B cell (primary cell): ENCODE measurements at regions not wholly inside any gene's neighbourhood (a gene's known extent, or its start where the extent isn't known, plus 50 kb on each side); places are given as distances from the start of the nearest gene placed in this dataset.

Experiments used
- ATAC-seq: fragments of 200-7000 bp; cut with Tn5 transposase; one replicate; pipeline ENCODE4 v1.10.0; 2021; ENCODE audit warnings: low read depth, mild to moderate bottlenecking, moderate number of reproducible peaks, moderate library complexity
- CTCF ChIA-PET: fragments of 350-600 bp; sonication (Branson Sonifier 250); formaldehyde crosslinking; loops from one replicate; lab custom pipeline; 2021; ENCODE audit warnings: antibody characterized with exemption, inconsistent platforms; lab: Charles Lee
- POLR2A ChIA-PET: fragments of 350-600 bp; sonication (Branson Sonifier 250); formaldehyde crosslinking; loops from one replicate; lab custom pipeline; 2021; ENCODE audit warnings: antibody characterized with exemption; lab: Charles Lee
- DNase-seq: peaks from one replicate; pipeline ENCODE4 v3.0.0; 2013
- H2AFZ ChIP-seq: 2 replicates; pipeline ENCODE4 v1.6.1; 2012; ENCODE audit warnings: mild to moderate bottlenecking, low read depth, low read length; ENCODE audit not compliant: insufficient read depth, poor library complexity, severe bottlenecking
- H3K27ac ChIP-seq, 2 donors: 1 replicate in 1 of 2; 2 replicates in 1 of 2; pipeline ENCODE4 v1.5.1; 2012 to 2013; ENCODE audit warnings: low read length in 2 of 2, mild to moderate bottlenecking in 2 of 2, moderate library complexity in 1 of 2
- H3K27me3 ChIP-seq, 4 experiments: fragments of 200-600 bp in 1 of 4; sonication (generic) in 1 of 4; replicated peaks in 1 of 4; 1 replicate in 2 of 4; 2 replicates in 2 of 4; pipeline versions ENCODE4 v1.6.1 to v1.7.0; 2013 to 2016; ENCODE audit warnings: low read length in 3 of 4, mild to moderate bottlenecking in 2 of 4, mixed read lengths in 1 of 4, moderate library complexity in 1 of 4; ENCODE audit not compliant: insufficient read depth in 4 of 4, control insufficient read depth in 3 of 4; ENCODE audit errors: control extremely low read depth in 1 of 4
- H3K36me3 ChIP-seq, 2 experiments: replicated peaks in 1 of 2; 1 replicate in 1 of 2; 2 replicates in 1 of 2; pipeline versions ENCODE4 v1.6.1 to v1.7.1; 2013; ENCODE audit warnings: low read length in 1 of 2; ENCODE audit not compliant: insufficient read depth in 2 of 2, control insufficient read depth in 1 of 2; ENCODE audit errors: control extremely low read depth in 1 of 2, extremely low read depth in 1 of 2
- H3K4me1 ChIP-seq, 2 donors: fragments of 200-600 bp in 1 of 2; sonication (generic) in 1 of 2; 1 replicate in 1 of 2; 2 replicates in 1 of 2; pipeline versions ENCODE4 v1.5.1 to v1.6.1; 2013 to 2017; ENCODE audit warnings: low read length in 2 of 2; ENCODE audit not compliant: control insufficient read depth in 2 of 2, insufficient read depth in 2 of 2
- H3K4me2 ChIP-seq: replicated peaks from 2 replicates; pipeline ENCODE3; 2012; ENCODE audit warnings: mild to moderate bottlenecking, low read depth, low read length; ENCODE audit not compliant: poor library complexity, severe bottlenecking
- H3K4me3 ChIP-seq, 5 experiments: fragments of 200-600 bp in 1 of 5; sonication (generic) in 1 of 5; 1 replicate in 3 of 5; 2 replicates in 2 of 5; pipeline versions ENCODE4 v1.5.1 to v1.7.0; 2011 to 2016; ENCODE audit warnings: low read length in 4 of 5, mild to moderate bottlenecking in 4 of 5, low read depth in 2 of 5, control low read depth in 1 of 5, moderate library complexity in 1 of 5; ENCODE audit not compliant: insufficient read depth in 1 of 5; ENCODE audit errors: control extremely low read depth in 1 of 5, extremely low read depth in 1 of 5
- H3K79me2 ChIP-seq: fragments of 200-600 bp; sonication (generic); one replicate; pipeline ENCODE4 v1.6.0; 2016; ENCODE audit warnings: low read length; ENCODE audit not compliant: control insufficient read depth, insufficient read depth
- H3K9ac ChIP-seq: fragments of 200-600 bp; sonication (generic); 2 replicates; pipeline ENCODE4 v1.6.1; 2017; ENCODE audit warnings: mild to moderate bottlenecking, low read length, moderate library complexity
- H3K9me3 ChIP-seq, 3 donors: one replicate each; pipeline versions ENCODE4 v1.6.1 to v1.7.1; 2013; ENCODE audit warnings: low read length in 2 of 3; ENCODE audit not compliant: control insufficient read depth in 2 of 3, insufficient read depth in 1 of 3; ENCODE audit errors: control extremely low read depth in 1 of 3
- H4K20me1 ChIP-seq: 2 replicates; pipeline ENCODE4 v1.6.0; 2012; ENCODE audit warnings: mild to moderate bottlenecking, low read length; ENCODE audit not compliant: insufficient read depth, control insufficient read depth, poor library complexity, severe bottlenecking
- H3K27ac Mint-ChIP-seq: one replicate; pipeline ENCODE4 v1.8.0; 2021; ENCODE audit warnings: mixed read lengths
- H3K27me3 Mint-ChIP-seq: one replicate; pipeline ENCODE4 v1.8.0; 2021; ENCODE audit warnings: mixed read lengths
- H3K4me1 Mint-ChIP-seq: one replicate; pipeline ENCODE4 v1.8.0; 2021; ENCODE audit warnings: mixed read lengths
- H3K4me3 Mint-ChIP-seq: one replicate; pipeline ENCODE4 v1.8.0; 2021; ENCODE audit warnings: mixed read lengths
- H3K9me3 Mint-ChIP-seq: one replicate; pipeline ENCODE4 v1.8.0; 2022; ENCODE audit warnings: mixed read lengths; ENCODE audit not compliant: insufficient read depth
- CTCF ChIP-seq: fragments of 200-600 bp; IDR thresholded peaks from one replicate; pipeline ENCODE4 v1.8.0; 2022; ENCODE audit warnings: antibody characterized with exemption, mild to moderate bottlenecking
- EZH2 ChIP-seq: IDR thresholded peaks from 2 replicates; pipeline ENCODE4 v1.6.1; 2012; ENCODE audit warnings: borderline replicate concordance, low read depth, mild to moderate bottlenecking, moderate library complexity, low read length; ENCODE audit not compliant: insufficient read depth, poor library complexity, severe bottlenecking
- WGBS: methylation state at CpG from one replicate; pipeline ENCODE4 v1.1.5; 2013; ENCODE audit warnings: missing lambda C conversion rate; ENCODE audit not compliant: insufficient coverage; 5-methylcytosine and 5-hydroxymethylcytosine counted together
- intact Hi-C: fragments of 100-400 bp; cut with micrococcal nuclease; formaldehyde crosslinking; loops from one replicate; pipeline ENCODE4 v1.10.0; 2022

GRCh38 chr6:141364694-141365093, 768.0 kb upstream of the GJE1 start:
- Histone ChIP-seq H2AFZ (no peak overlapping the region), H3K9me3 (no peaks in the 10 kb centered on the region), H3K9ac (no peak overlapping the region), H3K27me3 (no peaks in the 10 kb centered on the region), H3K27ac (no peak overlapping the region), H3K4me2 (no peak overlapping the region), H4K20me1 (no peaks in the 10 kb centered on the region), H3K4me1 (no peaks in the 10 kb centered on the region), H3K79me2 (no peaks in the 10 kb centered on the region), H3K4me3 (no peak overlapping the region), H3K36me3 (no peaks in the 10 kb centered on the region)
- Mint-ChIP-seq H3K4me3 (no peak overlapping the region), H3K4me1 (peaks cover 4% of the 10 kb centered on the region), H3K27ac (no peak overlapping the region), H3K27me3 (no peaks in the 10 kb centered on the region), H3K9me3 (peaks cover 2% of the 10 kb centered on the region)
- no CpG with 5 or more reads among the region's 3 CpGs for WGBS
- POLR2A ChIA-PET, result no interaction called here
- no peak for DNase-seq
- ATAC-seq, result no peak
- CTCF ChIA-PET, result no interaction called here
- TF ChIP-seq EZH2 (no peak), CTCF (no peak)
- intact Hi-C loops, result no loop called here

GRCh38 chr6:141364232-141364631, 768.5 kb upstream of the GJE1 start:
- POLR2A ChIA-PET, result no interaction called here
- TF ChIP-seq CTCF (no peak), EZH2 (no peak)
- Histone ChIP-seq H3K9ac (no peak overlapping the region), H3K27ac (no peak overlapping the region), H3K4me2 (no peak overlapping the region), H3K27me3 (no peaks in the 10 kb centered on the region), H4K20me1 (no peaks in the 10 kb centered on the region), H2AFZ (no peak overlapping the region), H3K4me1 (no peaks in the 10 kb centered on the region), H3K79me2 (no peaks in the 10 kb centered on the region), H3K4me3 (no peak overlapping the region), H3K9me3 (no peaks in the 10 kb centered on the region), H3K36me3 (no peaks in the 10 kb centered on the region)
- intact Hi-C loops, result no loop called here
- CTCF ChIA-PET, result no interaction called here
- H3K27ac Mint-ChIP-seq, result no peak overlapping the region
- no peaks in the 10 kb centered on the region for H3K27me3 Mint-ChIP-seq
- WGBS, result no CpG with 5 or more reads among the region's 2 CpGs
- H3K4me3 Mint-ChIP-seq, result no peak overlapping the region
- ATAC-seq (no peak), DNase-seq (no peak)
- peaks cover 4% of the 10 kb centered on the region for H3K4me1 Mint-ChIP-seq
- H3K9me3 Mint-ChIP-seq, result no peaks in the 10 kb centered on the region
